HEK293 (cell line): ENCODE measurements at regions not wholly inside any gene's neighbourhood (a gene's known extent, or its start where the extent isn't known, plus 50 kb on each side); places are given as distances from the start of the nearest gene placed in this dataset.
"Not testable (repeated sequence)": the region's sequence is repeated elsewhere in the genome, so short reads cannot be mapped to it uniquely, and the experiment has no call there.

Experiments used
- CTCF ChIA-PET: fragments of 350-600 bp; formaldehyde crosslinking; extraction: SDS; loops from one replicate; lab custom pipeline; 2021; ENCODE audit warnings: antibody characterized with exemption; lab: Yijun Ruan, JAX
- POLR2A ChIA-PET: fragments of 300-600 bp; formaldehyde crosslinking; extraction: SDS; loops from one replicate; lab custom pipeline; 2020; ENCODE audit warnings: antibody characterized with exemption, inconsistent platforms; lab: Yijun Ruan, JAX
- H3K27ac ChIP-seq: fragments of 200-500 bp; sonication (Bioruptor generic); 2 replicates; pipeline ENCODE4 v1.5.1; 2014; ENCODE audit warnings: low read depth, low read length, control low read depth, inconsistent platforms; ENCODE audit errors: extremely low read depth
- H3K36me3 ChIP-seq, 2 experiments: fragments of 200-500 bp in 1 of 2; sonication (Bioruptor generic) in 1 of 2; 1 replicate in 1 of 2; 2 replicates in 1 of 2; pipeline ENCODE4 v1.5.1; 2014 to 2017; ENCODE audit warnings: inconsistent platforms in 2 of 2, low read length in 2 of 2; ENCODE audit not compliant: control insufficient read depth in 2 of 2, insufficient read depth in 1 of 2
- H3K4me1 ChIP-seq: fragments of 200-500 bp; sonication (Bioruptor generic); 2 replicates; pipeline ENCODE4 v1.5.1; 2014; ENCODE audit warnings: mild to moderate bottlenecking, low read length, inconsistent platforms; ENCODE audit not compliant: control insufficient read depth, insufficient read depth
- H3K4me3 ChIP-seq: 2 replicates; pipeline ENCODE4 v1.5.1; 2011; ENCODE audit warnings: low read depth, mild to moderate bottlenecking, control low read depth, low read length, moderate library complexity
- H3K9me3 ChIP-seq: fragments of 200-500 bp; sonication (Bioruptor generic); 2 replicates; pipeline ENCODE4 v1.5.1; 2014; ENCODE audit warnings: low read depth, low read length, inconsistent platforms; ENCODE audit not compliant: control insufficient read depth, insufficient read depth
- FEZF1 ChIP-seq: fragments of 450-650 bp; formaldehyde crosslinking; IDR thresholded peaks from 2 replicates; pipeline ENCODE4 v1.5.1; 2016; ENCODE audit warnings: missing biosample characterization, missing genetic modification characterization
- HOXD13 ChIP-seq: sonication (generic); formaldehyde crosslinking; IDR thresholded peaks from 2 replicates; pipeline ENCODE4 v1.8.0; 2022; ENCODE audit warnings: missing genetic modification reagents, borderline replicate concordance
- PRDM6 ChIP-seq: fragments of 450-650 bp; formaldehyde crosslinking; IDR thresholded peaks from 2 replicates; pipeline ENCODE4 v1.5.1; 2017; ENCODE audit warnings: missing biosample characterization, missing genetic modification characterization
- YY1 ChIP-seq: fragments of 450-650 bp; formaldehyde crosslinking; IDR thresholded peaks from 2 replicates; pipeline ENCODE4 v1.5.1; 2018; ENCODE audit warnings: missing biosample characterization, missing genetic modification characterization
- ZBTB10 ChIP-seq: fragments of 450-650 bp; formaldehyde crosslinking; IDR thresholded peaks from 2 replicates; pipeline ENCODE4 v1.5.1; 2016; ENCODE audit warnings: missing biosample characterization, missing genetic modification characterization
- ZBTB21 ChIP-seq: fragments of 450-650 bp; formaldehyde crosslinking; IDR thresholded peaks from 2 replicates; pipeline ENCODE4 v1.5.1; 2017; ENCODE audit warnings: missing biosample characterization, missing genetic modification characterization
- ZBTB49 ChIP-seq: fragments of 450-650 bp; formaldehyde crosslinking; IDR thresholded peaks from 2 replicates; pipeline ENCODE4 v1.5.1; 2016; ENCODE audit warnings: missing biosample characterization, missing genetic modification characterization, low read depth
- ZFP3 ChIP-seq: fragments of 450-650 bp; formaldehyde crosslinking; IDR thresholded peaks from 2 replicates; pipeline ENCODE4 v1.5.1; 2016; ENCODE audit warnings: low read depth, missing biosample characterization, missing genetic modification characterization
- ZIC2 ChIP-seq: fragments of 450-650 bp; formaldehyde crosslinking; IDR thresholded peaks from 2 replicates; pipeline ENCODE4 v1.5.1; 2016; ENCODE audit warnings: missing biosample characterization, missing genetic modification characterization
- ZNF132 ChIP-seq: fragments of 450-650 bp; formaldehyde crosslinking; IDR thresholded peaks from 2 replicates; pipeline ENCODE4 v1.5.1; 2017; ENCODE audit warnings: missing biosample characterization, missing genetic modification characterization, borderline replicate concordance
- ZNF138 ChIP-seq: fragments of 450-650 bp; formaldehyde crosslinking; IDR thresholded peaks from 2 replicates; pipeline ENCODE4 v1.5.1; 2016; ENCODE audit warnings: missing biosample characterization, missing genetic modification characterization, borderline replicate concordance
- ZNF155 ChIP-seq: fragments of 450-650 bp; formaldehyde crosslinking; IDR thresholded peaks from 2 replicates; pipeline ENCODE4 v1.5.1; 2016; ENCODE audit warnings: missing biosample characterization, missing genetic modification characterization
- ZNF223 ChIP-seq: fragments of 450-650 bp; formaldehyde crosslinking; IDR thresholded peaks from 2 replicates; pipeline ENCODE4 v1.5.1; 2016; ENCODE audit warnings: missing biosample characterization, missing genetic modification characterization
- ZNF292 ChIP-seq: fragments of 450-650 bp; formaldehyde crosslinking; IDR thresholded peaks from 2 replicates; pipeline ENCODE4 v1.5.1; 2016; ENCODE audit warnings: low read depth, missing biosample characterization, missing genetic modification characterization, borderline replicate concordance
- ZNF426 ChIP-seq: fragments of 450-650 bp; formaldehyde crosslinking; IDR thresholded peaks from 2 replicates; pipeline ENCODE4 v1.5.1; 2017; ENCODE audit warnings: missing biosample characterization, missing genetic modification characterization, mild to moderate bottlenecking, inconsistent platforms, moderate library complexity
- ZNF449 ChIP-seq: fragments of 450-650 bp; formaldehyde crosslinking; IDR thresholded peaks from 2 replicates; pipeline ENCODE4 v1.5.1; 2017; ENCODE audit warnings: missing biosample characterization, mild to moderate bottlenecking, missing genetic modification characterization, moderate library complexity
- ZNF48 ChIP-seq: fragments of 450-650 bp; formaldehyde crosslinking; IDR thresholded peaks from 2 replicates; pipeline ENCODE4 v1.5.1; 2016; ENCODE audit warnings: missing biosample characterization, missing genetic modification characterization
- ZNF701 ChIP-seq: fragments of 450-650 bp; formaldehyde crosslinking; IDR thresholded peaks from 2 replicates; pipeline ENCODE4 v1.5.1; 2016; ENCODE audit warnings: missing biosample characterization, missing genetic modification characterization
- ZSCAN5A ChIP-seq: fragments of 450-650 bp; formaldehyde crosslinking; IDR thresholded peaks from 2 replicates; pipeline ENCODE4 v1.5.1; 2016; ENCODE audit warnings: missing biosample characterization, missing genetic modification characterization

- no peaks in the 10 kb centered on the region for H3K9me3 ChIP-seq
- TF ChIP-seq ZNF48 (tag by site-specific recombination) (no peak), ZBTB10 (tag by site-specific recombination) (no peak), ZSCAN5A (no peak), ZNF132 (tag by site-specific recombination) (no peak), ZNF223 (tag by site-specific recombination) (no peak), ZNF701 (tag by site-specific recombination) (no peak), ZNF138 (tag by site-specific recombination) (no peak), ZBTB49 (no peak), ZNF449 (tag by site-specific recombination) (no peak)
- no peak overlapping the region for H3K4me3 ChIP-seq
- no peaks in the 10 kb centered on the region for H3K36me3 ChIP-seq
- no peaks in the 10 kb centered on the region for H3K4me1 ChIP-seq
- ChIA-PET CTCF (interaction anchor here (0.6 to 1.5 kb wide), 5 partner anchors 9 to 1355 kb away, joined by 3 to 6 read pairs (median 4); no protein-coding TSS in a partner anchor), POLR2A (no interaction called here)
- H3K27ac ChIP-seq = no peak overlapping the region
Measured at GRCh38 chr3:16075647-16076046, 98.8 kb upstream of the GALNT15 start.

- no peaks in the 10 kb centered on the region for H3K9me3 ChIP-seq
- H3K27ac ChIP-seq = no peak overlapping the region
- CTCF ChIA-PET = no interaction called here
- TF ChIP-seq YY1 (tag by site-specific recombination) (no peak), HOXD13 (CRISPR knock-in tag) (no peak), FEZF1 (no peak), ZIC2 (no peak), ZNF138 (tag by site-specific recombination) (no peak), ZFP3 (tag by site-specific recombination) (no peak), PRDM6 (no peak), ZNF155 (tag by site-specific recombination) (no peak), ZNF426 (tag by site-specific recombination) (no peak), ZBTB21 (tag by site-specific recombination) (no peak), ZNF292 (tag by site-specific recombination) (no peak)
- no peaks in the 10 kb centered on the region for H3K36me3 ChIP-seq
- H3K4me1 ChIP-seq = no peaks in the 10 kb centered on the region
- H3K4me3 ChIP-seq = no peak overlapping the region
- POLR2A ChIA-PET = no interaction called here
Measured at GRCh38 chr3:16076564-16076963, 97.9 kb upstream of the GALNT15 start.

GRCh38 chr3:16077146-16077545, 97.3 kb upstream of the GALNT15 start:
- H3K36me3 ChIP-seq, H3K9me3 ChIP-seq, POLR2A ChIA-PET, H3K4me3 ChIP-seq, H3K4me1 ChIP-seq, CTCF ChIA-PET, H3K27ac ChIP-seq: not testable (repeated sequence)

GRCh38 chr3:16077681-16078080, 96.8 kb upstream of the GALNT15 start:
- H3K4me3 ChIP-seq, H3K36me3 ChIP-seq, H3K4me1 ChIP-seq, POLR2A ChIA-PET, H3K27ac ChIP-seq, CTCF ChIA-PET, H3K9me3 ChIP-seq: not testable (repeated sequence)
